Activated T-cell treated with anti-CD3 and anti-CD28 coated beads, Interleukin-2, amount 50 U/mL, for 24 hours (primary cell): ENCODE measurements at regions not wholly inside any gene's neighbourhood (a gene's known extent, or its start where the extent isn't known, plus 50 kb on each side); places are given as distances from the start of the nearest gene placed in this dataset.

Experiments
- DNase-seq: peaks from one replicate; pipeline ENCODE4 v3.0.0-alpha.2; 2020
- H3K27ac Mint-ChIP-seq: 2 replicates; pipeline ENCODE4 v1.8.0; 2020; ENCODE audit warnings: mild to moderate bottlenecking, mixed read lengths
- H3K27me3 Mint-ChIP-seq: 2 replicates; pipeline ENCODE4 v1.8.0; 2020; ENCODE audit warnings: mixed read lengths
- H3K36me3 Mint-ChIP-seq: 2 replicates; pipeline ENCODE4 v1.8.0; 2020; ENCODE audit warnings: low read depth, mixed read lengths
- H3K4me1 Mint-ChIP-seq: 2 replicates; pipeline ENCODE4 v1.8.0; 2020; ENCODE audit warnings: low read depth, mixed read lengths
- H3K4me3 Mint-ChIP-seq: 2 replicates; pipeline ENCODE4 v1.8.0; 2020; ENCODE audit warnings: mild to moderate bottlenecking, moderate library complexity, mixed read lengths
- H3K9me3 Mint-ChIP-seq: 2 replicates; pipeline ENCODE4 v1.8.0; 2020; ENCODE audit warnings: mixed read lengths

DNA sequence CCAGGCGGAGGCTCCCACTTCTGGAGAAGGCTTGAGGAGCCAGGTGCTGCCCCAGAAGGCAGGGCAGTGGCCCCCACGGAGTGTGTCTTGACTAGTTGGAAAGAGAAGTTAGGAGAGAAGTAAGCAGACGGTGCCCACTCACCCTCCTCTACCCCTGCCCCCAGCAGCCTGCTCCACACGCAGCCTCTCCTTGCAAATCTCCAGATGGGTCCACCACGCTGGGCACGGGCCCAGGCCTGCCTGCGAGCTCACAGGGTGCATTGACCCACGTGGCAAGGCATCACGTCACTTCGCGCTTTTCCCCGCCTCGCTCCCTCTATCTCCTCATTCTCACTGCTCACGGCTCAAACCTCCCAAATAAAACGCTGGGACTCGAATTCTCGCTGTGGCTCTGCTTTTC is 71.8 kb upstream of the RAB12 start:
- Mint-ChIP-seq H3K27me3 (no peaks in the 10 kb centered on the region), H3K27ac (no peak overlapping the region), H3K4me1 (no peaks in the 10 kb centered on the region), H3K36me3 (no peaks in the 10 kb centered on the region), H3K9me3 (peaks cover 8% of the 10 kb centered on the region), H3K4me3 (no peak overlapping the region)
- DNase-seq, result no peak

DNA sequence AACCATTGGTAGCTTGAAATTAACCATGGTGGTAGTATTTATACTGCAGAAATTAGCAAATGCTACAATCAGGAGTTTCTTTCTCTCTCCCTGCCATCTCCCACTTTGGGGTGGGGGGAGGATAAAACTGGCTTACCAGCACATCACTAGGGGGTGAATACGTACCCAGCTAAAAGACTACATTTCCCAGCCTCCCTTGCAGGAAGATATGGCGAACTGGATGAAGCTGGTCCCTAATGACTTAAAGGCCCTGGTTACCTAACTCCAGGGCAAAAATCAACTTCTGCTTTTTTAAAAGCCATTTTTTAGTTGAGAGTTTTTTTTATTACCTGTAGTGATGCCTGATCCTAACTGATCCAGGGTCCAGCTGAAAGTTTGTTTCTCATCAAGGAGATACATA is 70.3 kb upstream of the RAB12 start:
- H3K27me3 Mint-ChIP-seq, result no peaks in the 10 kb centered on the region
- no peak for DNase-seq
- H3K27ac Mint-ChIP-seq, result no peak overlapping the region
- no peaks in the 10 kb centered on the region for H3K36me3 Mint-ChIP-seq
- H3K9me3 Mint-ChIP-seq, result no peaks in the 10 kb centered on the region
- no peaks in the 10 kb centered on the region for H3K4me1 Mint-ChIP-seq
- no peak overlapping the region for H3K4me3 Mint-ChIP-seq

DNA sequence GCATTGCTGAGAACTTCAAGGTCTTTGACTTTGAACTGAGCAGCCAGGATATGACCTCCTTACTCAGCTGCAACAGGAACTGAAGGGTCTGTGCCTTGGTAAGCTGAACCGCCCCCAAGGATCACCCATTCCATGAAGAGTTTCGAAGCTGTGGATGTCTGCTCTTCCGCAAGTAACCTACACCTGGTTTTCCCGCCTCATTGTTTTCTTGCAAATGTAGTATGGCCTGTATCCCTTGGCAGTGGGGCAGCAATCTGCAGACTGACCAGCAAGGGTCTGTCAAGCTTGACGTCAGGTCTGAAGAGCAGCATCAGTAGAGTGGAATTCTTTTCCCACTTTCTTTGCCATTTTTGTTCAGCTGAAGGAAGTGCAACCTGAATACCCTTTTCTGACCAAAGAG is 62.6 kb upstream of the RAB12 start:
- Mint-ChIP-seq H3K27me3 (peaks cover 4% of the 10 kb centered on the region), H3K27ac (no peak overlapping the region), H3K4me3 (no peak overlapping the region), H3K36me3 (no peaks in the 10 kb centered on the region), H3K4me1 (no peaks in the 10 kb centered on the region), H3K9me3 (no peaks in the 10 kb centered on the region)
- DNase-seq, result no peak

DNA sequence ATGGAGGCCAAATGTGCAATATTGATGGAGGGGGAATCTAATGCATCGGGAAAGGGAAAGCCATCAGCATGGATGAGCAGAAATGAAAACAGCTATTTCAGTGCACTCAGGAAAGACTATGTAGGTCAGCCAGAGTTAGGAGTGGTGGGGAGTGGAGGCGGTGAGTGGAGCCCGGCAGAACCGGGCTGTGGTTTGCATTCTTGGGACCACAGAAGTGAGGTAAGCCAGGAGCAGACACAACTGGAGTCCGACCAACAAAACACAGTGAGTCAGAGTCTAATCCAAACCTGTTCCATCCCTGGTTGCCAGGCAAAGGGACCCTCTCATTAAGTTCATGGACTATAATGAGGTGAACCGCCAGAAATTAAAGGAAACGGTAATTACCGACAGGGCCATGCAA is 61.1 kb upstream of the RAB12 start:
- Mint-ChIP-seq H3K4me3 (no peak overlapping the region), H3K27me3 (peaks cover 4% of the 10 kb centered on the region), H3K9me3 (no peaks in the 10 kb centered on the region), H3K36me3 (no peaks in the 10 kb centered on the region), H3K27ac (no peak overlapping the region), H3K4me1 (no peaks in the 10 kb centered on the region)
- DNase-seq, result no peak

DNA sequence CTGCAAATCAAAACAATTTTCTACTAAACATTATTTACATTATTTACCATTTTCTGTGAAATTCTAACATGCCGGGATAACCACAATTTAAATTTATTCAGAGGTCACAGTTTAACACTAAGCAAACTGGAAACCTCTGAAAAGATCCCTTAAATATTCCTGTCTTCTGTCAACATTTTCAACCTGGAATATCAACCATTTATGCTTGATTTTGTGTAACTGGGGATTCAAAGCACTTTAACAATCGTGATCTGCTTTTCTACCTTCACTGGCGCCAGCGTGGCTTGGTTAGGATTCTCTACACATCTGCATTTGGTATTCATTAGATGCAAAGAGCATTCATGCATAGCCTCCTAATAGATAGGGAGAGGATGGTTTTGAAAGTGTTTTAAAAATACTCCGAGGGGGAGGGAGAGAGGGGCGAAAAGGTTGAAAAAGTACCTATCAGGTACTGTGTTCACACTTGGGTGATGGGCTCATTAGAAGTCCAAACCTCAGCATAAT is 59.9 kb upstream of the RAB12 start:
- DNase-seq, result no peak
- Mint-ChIP-seq H3K27ac (no peak overlapping the region), H3K27me3 (peaks cover 4% of the 10 kb centered on the region), H3K9me3 (no peaks in the 10 kb centered on the region), H3K36me3 (no peaks in the 10 kb centered on the region), H3K4me3 (no peak overlapping the region), H3K4me1 (no peaks in the 10 kb centered on the region)

DNA sequence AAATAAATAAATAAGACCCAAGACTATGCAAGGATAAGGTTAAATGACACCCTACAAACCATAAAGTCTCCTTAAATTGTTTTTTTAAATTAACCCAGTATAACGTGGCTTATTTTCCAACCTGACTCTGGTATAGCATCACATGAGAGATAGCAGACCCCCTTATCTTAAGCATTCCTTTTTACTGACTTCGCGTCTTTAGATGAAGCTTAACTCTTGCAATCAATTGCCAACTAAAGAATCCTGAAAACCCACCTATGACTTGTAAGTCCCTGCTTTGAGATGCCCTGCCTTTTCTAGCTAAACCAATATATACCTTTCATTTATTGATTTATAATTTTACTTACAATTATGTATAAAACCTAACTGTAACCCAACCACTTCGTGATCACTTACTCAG is 57.1 kb upstream of the RAB12 start:
- DNase-seq, result no peak
- no peaks in the 10 kb centered on the region for H3K4me1 Mint-ChIP-seq
- no peak overlapping the region for H3K27ac Mint-ChIP-seq
- H3K9me3 Mint-ChIP-seq, result no peaks in the 10 kb centered on the region
- peaks cover 3% of the 10 kb centered on the region for H3K27me3 Mint-ChIP-seq
- no peaks in the 10 kb centered on the region for H3K36me3 Mint-ChIP-seq
- H3K4me3 Mint-ChIP-seq, result no peak overlapping the region

DNA sequence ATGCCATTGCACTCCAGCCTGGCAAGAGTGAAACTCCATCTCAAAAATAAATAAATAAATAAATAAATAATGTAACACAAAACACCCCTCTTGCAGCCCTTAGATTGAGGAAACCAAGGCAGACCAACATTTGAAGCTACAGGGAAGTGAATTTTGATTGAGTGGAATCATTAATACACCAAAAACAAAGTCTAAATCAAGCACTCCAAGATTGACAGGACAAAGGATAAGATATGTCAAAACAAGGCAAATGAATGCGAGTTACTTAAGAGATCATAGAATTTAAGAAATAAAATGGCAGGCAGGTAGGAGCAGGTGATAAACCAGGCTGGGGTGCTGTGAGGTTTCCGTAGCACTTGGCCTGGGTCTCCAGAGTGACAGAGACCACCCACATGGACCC is 54.9 kb upstream of the RAB12 start:
- no peak for DNase-seq
- Mint-ChIP-seq H3K4me3 (no peak overlapping the region), H3K27ac (no peak overlapping the region), H3K36me3 (no peaks in the 10 kb centered on the region), H3K27me3 (peaks cover 3% of the 10 kb centered on the region), H3K9me3 (no peaks in the 10 kb centered on the region), H3K4me1 (no peaks in the 10 kb centered on the region)

DNA sequence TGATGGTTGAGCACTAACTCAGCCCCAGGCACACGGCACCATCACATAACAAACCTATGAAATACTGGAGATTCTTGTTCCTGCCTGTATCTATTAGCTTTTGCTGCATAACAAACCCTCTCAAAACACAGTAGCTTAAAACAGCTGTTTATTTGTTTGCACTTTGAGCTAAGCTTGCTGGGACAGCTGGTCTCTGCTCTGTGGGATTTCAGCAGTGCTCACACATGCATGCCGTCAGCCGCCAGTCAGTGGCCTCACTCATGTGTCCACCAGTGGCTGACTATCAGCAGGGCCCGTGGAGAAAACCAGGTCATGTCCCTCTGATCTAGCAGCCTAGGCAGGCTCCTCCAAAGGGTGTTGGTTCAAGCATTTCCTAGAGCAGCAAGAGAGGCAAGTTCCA is 52.8 kb upstream of the RAB12 start:
- Mint-ChIP-seq H3K27me3 (peaks cover 3% of the 10 kb centered on the region), H3K36me3 (no peaks in the 10 kb centered on the region), H3K4me3 (no peak overlapping the region), H3K9me3 (no peaks in the 10 kb centered on the region), H3K4me1 (no peaks in the 10 kb centered on the region), H3K27ac (no peak overlapping the region)
- no peak for DNase-seq
